NB4 (cell line): ENCODE measurements at regions not wholly inside any gene's neighbourhood (a gene's known extent, or its start where the extent isn't known, plus 50 kb on each side); places are given as distances from the start of the nearest gene placed in this dataset.

Experiments
- DNase-seq: peaks from one replicate; pipeline ENCODE4 v3.0.0; 2010; ENCODE audit warnings: low read depth
- H3K4me3 ChIP-seq: one replicate; pipeline ENCODE4 v1.5.1; 2011; ENCODE audit warnings: mild to moderate bottlenecking, low read depth, low read length, moderate library complexity
- MAX ChIP-seq: IDR thresholded peaks from 2 replicates; pipeline ENCODE4 v1.6.1; 2011; ENCODE audit warnings: low read depth, low read length
- MYC ChIP-seq: IDR thresholded peaks from 2 replicates; pipeline ENCODE4 v1.6.1; 2011; ENCODE audit warnings: low read depth, low read length
- POLR2A ChIP-seq: IDR thresholded peaks from 2 replicates; pipeline ENCODE4 v1.6.1; 2011; ENCODE audit warnings: mild to moderate bottlenecking; ENCODE audit not compliant: insufficient read length; ENCODE audit errors: extremely low read depth
- TF ChIP-seq, protein P1 (sequence below): IDR thresholded peaks from one replicate; pipeline ENCODE4 v1.5.1; 2012; ENCODE audit warnings: low read depth, low read length

DNA sequence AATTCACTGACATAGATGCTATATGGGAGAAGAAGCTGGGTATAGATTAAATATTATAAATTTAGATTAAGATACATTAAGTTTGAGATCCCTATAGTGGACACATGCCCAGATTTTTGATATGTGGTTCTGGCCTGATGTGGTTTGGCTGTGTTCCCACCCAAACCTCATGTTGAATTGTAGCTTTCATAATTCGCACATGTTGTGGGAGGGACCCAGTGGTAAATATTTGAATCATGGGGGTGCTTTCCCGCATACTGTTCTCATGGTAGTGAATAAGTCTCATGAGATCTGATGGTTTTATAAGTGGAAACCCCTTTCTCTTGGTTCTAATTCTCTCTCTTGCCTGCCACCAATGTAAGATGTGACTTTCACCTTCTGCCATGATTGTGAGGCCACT lies 189.4 kb upstream of the CD96 start:
- TF ChIP-seq, protein P1, sequence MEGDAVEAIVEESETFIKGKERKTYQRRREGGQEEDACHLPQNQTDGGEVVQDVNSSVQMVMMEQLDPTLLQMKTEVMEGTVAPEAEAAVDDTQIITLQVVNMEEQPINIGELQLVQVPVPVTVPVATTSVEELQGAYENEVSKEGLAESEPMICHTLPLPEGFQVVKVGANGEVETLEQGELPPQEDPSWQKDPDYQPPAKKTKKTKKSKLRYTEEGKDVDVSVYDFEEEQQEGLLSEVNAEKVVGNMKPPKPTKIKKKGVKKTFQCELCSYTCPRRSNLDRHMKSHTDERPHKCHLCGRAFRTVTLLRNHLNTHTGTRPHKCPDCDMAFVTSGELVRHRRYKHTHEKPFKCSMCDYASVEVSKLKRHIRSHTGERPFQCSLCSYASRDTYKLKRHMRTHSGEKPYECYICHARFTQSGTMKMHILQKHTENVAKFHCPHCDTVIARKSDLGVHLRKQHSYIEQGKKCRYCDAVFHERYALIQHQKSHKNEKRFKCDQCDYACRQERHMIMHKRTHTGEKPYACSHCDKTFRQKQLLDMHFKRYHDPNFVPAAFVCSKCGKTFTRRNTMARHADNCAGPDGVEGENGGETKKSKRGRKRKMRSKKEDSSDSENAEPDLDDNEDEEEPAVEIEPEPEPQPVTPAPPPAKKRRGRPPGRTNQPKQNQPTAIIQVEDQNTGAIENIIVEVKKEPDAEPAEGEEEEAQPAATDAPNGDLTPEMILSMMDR: no peak
- no peak for TF ChIP-seq MAX
- TF ChIP-seq MYC: no peak
- TF ChIP-seq POLR2A: no peak
- DNase-seq: no peak
- no peak overlapping the region for H3K4me3 ChIP-seq

GRCh38 chr3:111359261-111360030 lies 182.6 kb upstream of the CD96 start:
- no peak for TF ChIP-seq MYC
- no peak for TF ChIP-seq MAX
- no peak for TF ChIP-seq POLR2A
- TF ChIP-seq, protein P1: no peak
- no peak for DNase-seq
- no peak overlapping the region for H3K4me3 ChIP-seq

DNA sequence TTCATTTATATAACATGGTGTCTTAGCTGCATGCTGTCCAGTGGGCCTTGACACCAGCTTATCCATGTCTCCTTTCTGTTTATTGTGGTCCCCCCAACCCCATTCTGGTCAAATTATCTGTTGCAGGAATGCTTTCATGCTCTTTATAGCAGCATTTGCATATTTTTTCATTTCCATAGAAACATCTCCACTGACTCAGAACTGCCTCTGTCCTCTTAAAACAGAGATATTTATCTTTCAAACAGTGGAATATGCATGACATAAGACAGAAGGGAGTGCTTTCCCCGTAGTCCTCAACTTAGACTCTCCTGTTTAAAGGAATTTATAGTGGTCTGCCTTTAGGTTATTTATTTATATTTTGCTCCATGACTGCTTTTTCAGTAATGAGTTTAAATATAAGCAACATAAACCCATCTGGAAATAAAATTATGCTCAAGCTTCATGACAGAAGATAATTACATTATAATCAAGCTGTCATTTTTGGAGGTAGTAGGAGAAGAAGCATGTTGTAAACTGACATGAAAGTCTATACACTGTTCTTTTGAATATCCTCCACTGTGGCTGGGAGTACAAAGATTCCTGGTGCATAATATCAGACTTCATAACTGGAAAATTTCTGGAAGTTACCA lies 179.5 kb upstream of the CD96 start:
- DNase-seq: no peak
- H3K4me3 ChIP-seq: no peak overlapping the region
- TF ChIP-seq, protein P1: no peak
- TF ChIP-seq MAX (no peak), POLR2A (no peak), MYC (no peak)

GRCh38 chr3:111366515-111366914 lies 175.5 kb upstream of the CD96 start:
- H3K4me3 ChIP-seq: no peak overlapping the region
- TF ChIP-seq MYC (no peak), POLR2A (no peak), MAX (no peak)
- TF ChIP-seq, protein P1: no peak
- no peak for DNase-seq

DNA sequence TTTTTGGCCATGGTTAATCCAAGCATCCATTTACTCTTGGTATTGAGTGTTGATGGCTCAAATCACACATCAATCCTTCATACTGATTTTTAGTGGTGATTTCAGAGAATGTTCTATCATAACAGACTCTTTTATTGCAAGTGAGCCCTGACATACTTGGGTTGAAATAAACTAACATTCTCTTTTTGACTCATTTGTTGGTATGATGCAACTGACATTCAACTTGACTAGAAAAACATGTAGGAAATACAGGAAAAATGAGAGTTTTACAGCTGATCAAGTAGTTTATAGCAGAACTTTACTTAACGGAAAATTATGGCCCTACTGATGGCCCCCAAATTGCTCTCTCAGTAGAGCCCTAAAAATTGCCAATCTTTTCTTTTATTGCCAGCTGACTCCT lies 173.9 kb upstream of the CD96 start:
- TF ChIP-seq POLR2A: no peak
- TF ChIP-seq MAX: no peak
- no peak for TF ChIP-seq MYC
- TF ChIP-seq, protein P1: no peak
- H3K4me3 ChIP-seq: no peak overlapping the region
- DNase-seq: no peak
